PC-3 (cell line): ENCODE measurements at regions not wholly inside any gene's neighbourhood (a gene's known extent, or its start where the extent isn't known, plus 50 kb on each side); places are given as distances from the start of the nearest gene placed in this dataset.
"Not testable (repeated sequence)": the region's sequence is repeated elsewhere in the genome, so short reads cannot be mapped to it uniquely, and the experiment has no call there.

Experiments
- ATAC-seq: fragments of 200-7000 bp; cut with Tn5 transposase; 2 replicates; pipeline ENCODE4 v1.9.1; 2020; ENCODE audit warnings: mild to moderate bottlenecking, moderate library complexity
- BruUV-seq: library from RNA; stranded (reverse); fragments of 400-500 nt; replicated peaks from 2 replicates; lab custom pipeline; 2021; lab: Mats Ljungman, UMichigan
- CTCF ChIA-PET: fragments of 300-600 bp; sonication (Branson Sonifier 250); formaldehyde crosslinking; loops from one replicate; lab custom pipeline; 2022; ENCODE audit warnings: antibody characterized with exemption; lab: Charles Lee
- POLR2A ChIA-PET: fragments of 300-600 bp; sonication (Branson Sonifier 250); formaldehyde crosslinking; loops from one replicate; lab custom pipeline; 2022; ENCODE audit warnings: antibody characterized with exemption; ENCODE audit not compliant: unreplicated experiment; lab: Charles Lee
- DNase-seq: peaks from one replicate; pipeline ENCODE4 v3.0.0-alpha.2; 2015
- H2AFZ ChIP-seq: fragments of 300-600 bp; sonication (generic); 2 replicates; pipeline ENCODE4 v1.6.0; 2016; ENCODE audit warnings: antibody characterized with exemption, low read length
- H3F3A ChIP-seq: fragments of 300-600 bp; sonication (generic); one replicate; pipeline ENCODE4 v1.6.0; 2017; ENCODE audit warnings: antibody characterized with exemption, low read length, control low read depth, mild to moderate bottlenecking; ENCODE audit not compliant: unreplicated experiment
- H3K27ac ChIP-seq: fragments of 300-600 bp; sonication (generic); 2 replicates; pipeline ENCODE4 v1.5.1; 2016; ENCODE audit warnings: mild to moderate bottlenecking, low read length
- H3K27me3 ChIP-seq: fragments of 300-600 bp; sonication (generic); 2 replicates; pipeline ENCODE4 v1.6.1; 2016; ENCODE audit warnings: low read length, mixed read lengths
- H3K36me3 ChIP-seq: fragments of 300-600 bp; sonication (generic); 2 replicates; pipeline ENCODE4 v1.6.1; 2016; ENCODE audit warnings: low read depth, mixed run types, low read length, mixed read lengths
- H3K4me1 ChIP-seq: fragments of 300-600 bp; sonication (generic); 2 replicates; pipeline ENCODE4 v1.5.1; 2016; ENCODE audit warnings: low read length; ENCODE audit not compliant: insufficient read depth
- H3K4me2 ChIP-seq: fragments of 300-600 bp; sonication (generic); 2 replicates; pipeline ENCODE4 v1.6.0; 2016; ENCODE audit warnings: low read length
- H3K4me3 ChIP-seq: fragments of 300-600 bp; sonication (generic); 2 replicates; pipeline ENCODE4 v1.5.1; 2016; ENCODE audit warnings: mild to moderate bottlenecking, low read length, mixed read lengths
- H3K79me2 ChIP-seq: fragments of 300-600 bp; sonication (generic); 2 replicates; pipeline ENCODE4 v1.6.1; 2017; ENCODE audit warnings: low read length, mixed read lengths
- H3K9ac ChIP-seq: fragments of 300-600 bp; sonication (generic); 2 replicates; pipeline ENCODE4 v1.6.0; 2016; ENCODE audit warnings: mild to moderate bottlenecking, low read length
- H3K9me2 ChIP-seq: fragments of 300-600 bp; sonication (generic); replicated peaks from 2 replicates; pipeline ENCODE4 v1.6.1; 2016; ENCODE audit warnings: mixed run types, low read length, mixed read lengths
- H3K9me3 ChIP-seq: fragments of 300-600 bp; sonication (generic); 2 replicates; pipeline ENCODE4 v1.6.1; 2016; ENCODE audit warnings: low read length, mixed read lengths
- H4K20me1 ChIP-seq: fragments of 300-600 bp; sonication (generic); 2 replicates; pipeline ENCODE4 v1.6.1; 2016; ENCODE audit warnings: low read length, mixed read lengths
- CTCF ChIP-seq: fragments of 300-600 bp; sonication (generic); conservative IDR thresholded peaks from 2 replicates; pipeline ENCODE4 v1.5.1; 2017; ENCODE audit warnings: antibody characterized with exemption, low read depth, mild to moderate bottlenecking, low read length
- EZH2 ChIP-seq: fragments of 300-600 bp; sonication (generic); IDR thresholded peaks from one replicate; pipeline ENCODE4 v1.6.1; 2017; ENCODE audit warnings: antibody characterized with exemption, mild to moderate bottlenecking, low read length; ENCODE audit not compliant: unreplicated experiment
- EZH2phosphoT487 ChIP-seq: fragments of 300-600 bp; sonication (generic); IDR thresholded peaks from 2 replicates; pipeline ENCODE4 v1.6.1; 2018; ENCODE audit warnings: mild to moderate bottlenecking, antibody characterized with exemption, low read length, borderline replicate concordance
- intact Hi-C: fragments of 100-400 bp; cut with micrococcal nuclease; formaldehyde crosslinking; loops from 2 replicates; pipeline ENCODE4 v1.9.0; 2023

DNA sequence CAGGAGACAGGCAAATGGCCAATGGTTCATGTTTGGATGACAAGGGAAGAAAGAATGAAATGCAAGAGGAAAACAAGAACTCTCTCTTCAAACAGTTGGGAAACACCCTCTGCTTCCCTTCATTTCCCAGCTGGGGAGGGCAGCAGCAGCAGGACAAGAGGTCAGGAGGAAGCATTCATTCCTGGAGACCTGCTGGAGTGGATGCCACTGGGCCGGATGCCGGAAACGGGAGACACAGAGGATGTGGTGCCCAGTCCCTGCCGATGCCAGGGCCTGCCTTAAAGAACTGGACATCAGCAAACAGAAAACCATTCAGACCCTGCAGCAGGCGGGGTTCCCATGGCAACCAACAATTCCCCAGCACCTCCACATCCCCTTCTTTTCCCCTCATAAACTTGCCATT lies 102.3 kb upstream of the ZNF648 start:
- Histone ChIP-seq H3K4me2 (no peak overlapping the region), H2AFZ (no peak overlapping the region), H3K9me2 (no peaks in the 10 kb centered on the region), H3K36me3 (no peaks in the 10 kb centered on the region), H3F3A (no peaks in the 10 kb centered on the region), H4K20me1 (no peaks in the 10 kb centered on the region), H3K27me3 (no peaks in the 10 kb centered on the region), H3K9me3 (0 out of 2 replicates have a peak, but pooled peaks cover 3% of the 10 kb centered on the region), H3K79me2 (no peaks in the 10 kb centered on the region), H3K4me3 (no peak overlapping the region), H3K9ac (no peak overlapping the region), H3K4me1 (no peaks in the 10 kb centered on the region), H3K27ac (no peak overlapping the region)
- ChIA-PET CTCF (no interaction called here), POLR2A (no interaction called here)
- BruUV-seq, result no TSS peak
- ATAC-seq (no peak), DNase-seq (no peak)
- intact Hi-C loops, result no loop called here
- TF ChIP-seq EZH2phosphoT487 (no peak), CTCF (no peak), EZH2 (no peak)

GRCh38 chr1:182159443-182159842 lies 97.9 kb upstream of the ZNF648 start:
- Histone ChIP-seq H3K27ac (no peak overlapping the region), H3K79me2 (no peaks in the 10 kb centered on the region), H2AFZ (no peak overlapping the region), H3K9ac (no peak overlapping the region), H3K9me2 (no peaks in the 10 kb centered on the region), H3K4me1 (no peaks in the 10 kb centered on the region), H3K4me2 (no peak overlapping the region), H4K20me1 (no peaks in the 10 kb centered on the region), H3K36me3 (no peaks in the 10 kb centered on the region), H3K27me3 (no peaks in the 10 kb centered on the region), H3F3A (no peaks in the 10 kb centered on the region), H3K4me3 (no peak overlapping the region), H3K9me3 (0 out of 2 replicates have a peak, but pooled peaks cover 3% of the 10 kb centered on the region)
- no peak for ATAC-seq
- POLR2A ChIA-PET, result no interaction called here
- no peak for TF ChIP-seq EZH2phosphoT487
- no TSS peak for BruUV-seq
- DNase-seq, result no peak
- CTCF ChIA-PET, result no interaction called here
- intact Hi-C loops, result no loop called here

DNA sequence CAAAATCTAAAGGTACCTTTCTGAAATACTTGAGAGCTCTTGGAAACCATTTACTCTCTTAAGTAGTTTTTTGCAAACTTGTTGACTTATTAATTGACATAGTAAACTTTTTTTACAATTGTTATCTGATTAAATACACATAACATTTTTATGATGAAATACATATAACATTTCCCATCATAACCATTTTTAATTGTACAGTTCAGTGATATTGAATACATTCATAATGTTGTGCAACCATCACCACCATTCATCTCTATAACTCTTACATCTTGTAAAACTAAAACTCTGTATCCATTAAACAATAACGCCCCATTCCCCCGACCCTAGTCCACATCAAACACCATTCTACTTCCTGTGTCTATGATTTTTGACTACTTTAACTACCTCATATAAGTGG lies 95.7 kb upstream of the ZNF648 start:
- POLR2A ChIA-PET, result no interaction called here
- BruUV-seq, result no TSS peak

GRCh38 chr1:182154425-182154824 lies 92.9 kb upstream of the ZNF648 start:
- CTCF ChIA-PET, H3K4me3 ChIP-seq, BruUV-seq, POLR2A ChIA-PET, DNase-seq, ATAC-seq, H3K4me2 ChIP-seq, intact Hi-C loops, H3K4me1 ChIP-seq, H3K36me3 ChIP-seq, H3K27ac ChIP-seq, H3K79me2 ChIP-seq, H3K27me3 ChIP-seq, H4K20me1 ChIP-seq, H3K9me3 ChIP-seq, H3K9me2 ChIP-seq, H3F3A ChIP-seq, H2AFZ ChIP-seq, H3K9ac ChIP-seq: not testable (repeated sequence)

More for the DNA sequence above, 95.7 kb upstream of the ZNF648 start:
- no peaks in the 10 kb centered on the region for H3K27me3 ChIP-seq
- DNase-seq (no peak), ATAC-seq (no peak; the same call in 1 of the 2 replicates)
- H3K4me2 ChIP-seq, result no peak overlapping the region
- no peak overlapping the region for H3K27ac ChIP-seq
- H3K79me2 ChIP-seq, result no peaks in the 10 kb centered on the region
- CTCF ChIA-PET, result no interaction called here
- H3K4me1 ChIP-seq, result no peaks in the 10 kb centered on the region
- no peaks in the 10 kb centered on the region for H3K9me2 ChIP-seq
- H2AFZ ChIP-seq, result no peak overlapping the region
- TF ChIP-seq EZH2phosphoT487 (no peak), CTCF (no peak), EZH2 (no peak)
- H3K9ac ChIP-seq, result no peak overlapping the region
- no peaks in the 10 kb centered on the region for H3K36me3 ChIP-seq
- no peak overlapping the region for H3K4me3 ChIP-seq
- H4K20me1 ChIP-seq, result no peaks in the 10 kb centered on the region
- intact Hi-C loops, result no loop called here
- H3K9me3 ChIP-seq, result 0 out of 2 replicates have a peak, but pooled peaks cover 3% of the 10 kb centered on the region
- H3F3A ChIP-seq, result no peaks in the 10 kb centered on the region
